GM12891 (cell line): ENCODE measurements at regions not wholly inside any gene's neighbourhood (a gene's known extent, or its start where the extent isn't known, plus 50 kb on each side); places are given as distances from the start of the nearest gene placed in this dataset.
A peak's percentile ranks its signal among the peaks of the same experiment; 100 is the strongest.

Source experiments
- DNase-seq: peaks from one replicate; pipeline ENCODE4 v3.0.0; 2011; ENCODE audit warnings: low spot score; ENCODE audit not compliant: insufficient read length
- FAIRE-seq: peaks from 2 replicates; lab custom pipeline; 2011; peaks lifted over from hg19 to GRCh38; lab: Jason Lieb, UNC
- PAX5 ChIP-seq: IDR thresholded peaks from 2 replicates; pipeline ENCODE4 v1.6.1; 2011; ENCODE audit warnings: low read length, moderate library complexity, mild to moderate bottlenecking; ENCODE audit not compliant: insufficient read depth, severe bottlenecking
- POLR2A ChIP-seq: IDR thresholded peaks from 2 replicates; pipeline ENCODE4 v1.6.1; 2011; ENCODE audit warnings: low read depth, low read length, control low read depth
- POLR2AphosphoS5 ChIP-seq: IDR thresholded peaks from 2 replicates; pipeline ENCODE4 v1.6.1; 2011; ENCODE audit warnings: low read depth, low read length, control low read depth
- POU2F2 ChIP-seq: IDR thresholded peaks from 2 replicates; pipeline ENCODE4 v1.6.1; 2011; ENCODE audit warnings: low read depth, mild to moderate bottlenecking, control low read depth, low read length, moderate library complexity
- SPI1 ChIP-seq: IDR thresholded peaks from 2 replicates; pipeline ENCODE4 v1.6.1; 2011; ENCODE audit warnings: low read depth, low read length, control low read depth
- TAF1 ChIP-seq: IDR thresholded peaks from 2 replicates; pipeline ENCODE4 v1.6.1; 2011; ENCODE audit warnings: low read depth, low read length, control low read depth

GRCh38 chr6:137762168-137763090 lies 104.6 kb upstream of the TNFAIP3 start:
- DNase-seq: no peak
- TF ChIP-seq PAX5 (no peak), POU2F2 (no peak), SPI1 (no peak), POLR2A (no peak), TAF1 (no peak)
- no peak for FAIRE-seq

- DNase-seq: no peak
- TF ChIP-seq POU2F2: no peak
- no peak for TF ChIP-seq TAF1
- TF ChIP-seq SPI1: no peak
- TF ChIP-seq POLR2A: no peak
- no peak for TF ChIP-seq PAX5
- no peak for TF ChIP-seq POLR2AphosphoS5
- FAIRE-seq: no peak
Measured at GRCh38 chr6:137763436-137763835, 103.6 kb upstream of the TNFAIP3 start.

- no peak for FAIRE-seq
Measured at GRCh38 chr6:137763886-137764285, 103.2 kb upstream of the TNFAIP3 start.

GRCh38 chr6:137764464-137764863 lies 102.6 kb upstream of the TNFAIP3 start:
- TF ChIP-seq SPI1 (no peak), POLR2A (no peak), POU2F2 (no peak), POLR2AphosphoS5 (no peak), PAX5 (no peak), TAF1 (no peak)
- DNase-seq: no peak
- FAIRE-seq: no peak

More at GRCh38 chr6:137763886-137764285, 103.2 kb upstream of the TNFAIP3 start:
- TF ChIP-seq POU2F2 (no peak), TAF1 (no peak), SPI1 (no peak), POLR2AphosphoS5 (no peak), PAX5 (no peak)
- no peak for DNase-seq

GRCh38 chr6:137765059-137765458 lies 102.0 kb upstream of the TNFAIP3 start:
- DNase-seq (no peak), FAIRE-seq (no peak)

GRCh38 chr6:137766596-137767370 lies 100.3 kb upstream of the TNFAIP3 start:
- no peak for DNase-seq
- no peak for TF ChIP-seq POU2F2
- no peak for TF ChIP-seq PAX5
- no peak for TF ChIP-seq SPI1
- no peak for TF ChIP-seq TAF1
- TF ChIP-seq POLR2A: no peak
- TF ChIP-seq POLR2AphosphoS5: no peak
- FAIRE-seq: peak; percentile 54

More at GRCh38 chr6:137765059-137765458, 102.0 kb upstream of the TNFAIP3 start:
- TF ChIP-seq SPI1 (no peak), POLR2A (no peak)

GRCh38 chr6:137767465-137767864 lies 99.6 kb upstream of the TNFAIP3 start:
- FAIRE-seq (no peak), DNase-seq (no peak)
- TF ChIP-seq TAF1 (no peak), PAX5 (no peak), POLR2AphosphoS5 (no peak), POLR2A (no peak), POU2F2 (no peak), SPI1 (no peak)

- no peak for DNase-seq
- peak; percentile 41 for FAIRE-seq
- TF ChIP-seq SPI1 (peak; percentile 39; the same call in 1 of the 2 replicates), TAF1 (no peak), PAX5 (no peak), POU2F2 (no peak), POLR2A (no peak), POLR2AphosphoS5 (no peak)
Measured at GRCh38 chr6:137767911-137768690, 99.0 kb upstream of the TNFAIP3 start.

- FAIRE-seq: peak; percentile 74
- no peak for DNase-seq
- TF ChIP-seq TAF1 (no peak), POU2F2 (no peak), POLR2AphosphoS5 (no peak), PAX5 (no peak), POLR2A (no peak), SPI1 (no peak)
Measured at GRCh38 chr6:137768935-137769334, 98.1 kb upstream of the TNFAIP3 start.

- no peak for FAIRE-seq
- no peak for TF ChIP-seq PAX5
- TF ChIP-seq POLR2AphosphoS5: no peak
- no peak for DNase-seq
Measured at GRCh38 chr6:137769797-137770362, 97.2 kb upstream of the TNFAIP3 start.
